IMR-90 (cell line): ENCODE measurements at regions not wholly inside any gene's neighbourhood (a gene's known extent, or its start where the extent isn't known, plus 50 kb on each side); places are given as distances from the start of the nearest gene placed in this dataset.

ENCODE experiments used
- ATAC-seq: fragments of 200-7000 bp; cut with Tn5 transposase; 2 replicates; pipeline ENCODE4 v1.9.1; 2020; ENCODE audit warnings: low read depth, mild to moderate bottlenecking, moderate library complexity
- BruUV-seq: library from RNA; stranded (reverse); fragments of 400-500 nt; replicated peaks from 2 replicates; lab custom pipeline; 2021; lab: Mats Ljungman, UMichigan
- CTCF ChIA-PET: fragments of 300-600 bp; formaldehyde crosslinking; extraction: SDS; loops from one replicate; lab custom pipeline; 2021; ENCODE audit warnings: antibody characterized with exemption; lab: Yijun Ruan, JAX
- POLR2A ChIA-PET: fragments of 300-600 bp; sonication (Branson Sonifier 250); formaldehyde crosslinking; loops from one replicate; lab custom pipeline; 2022; ENCODE audit warnings: antibody characterized with exemption; ENCODE audit not compliant: unreplicated experiment; lab: Charles Lee
- DNase-seq: peaks from one replicate; pipeline ENCODE4 v3.0.0; 2013
- H2AFZ ChIP-seq: replicated peaks from 2 replicates; pipeline ENCODE3; 2013; ENCODE audit warnings: low read length, mild to moderate bottlenecking; ENCODE audit not compliant: poor library complexity
- H2AK5ac ChIP-seq: 2 replicates; pipeline ENCODE4 v1.6.1; 2013; ENCODE audit warnings: low read depth, low read length, inconsistent platforms
- H2AK9ac ChIP-seq: replicated peaks from 2 replicates; pipeline ENCODE3; 2013; ENCODE audit warnings: mild to moderate bottlenecking, low read depth, low read length, moderate library complexity; ENCODE audit not compliant: poor library complexity
- H2BK120ac ChIP-seq: 2 replicates; pipeline ENCODE4 v1.6.1; 2013; ENCODE audit warnings: low read depth, low read length, inconsistent platforms
- H2BK15ac ChIP-seq: 3 replicates; pipeline ENCODE4 v1.6.1; 2013; ENCODE audit warnings: low read depth, low read length, inconsistent platforms
- H2BK20ac ChIP-seq: 2 replicates; pipeline ENCODE4 v1.6.1; 2013; ENCODE audit warnings: low read depth, mild to moderate bottlenecking, inconsistent platforms, low read length, moderate library complexity
- H2BK5ac ChIP-seq: 2 replicates; pipeline ENCODE4 v1.6.1; 2013; ENCODE audit warnings: mild to moderate bottlenecking, low read depth, low read length, inconsistent platforms; ENCODE audit not compliant: poor library complexity, severe bottlenecking
- H3K14ac ChIP-seq: replicated peaks from 2 replicates; pipeline ENCODE4 v1.6.1; 2013; ENCODE audit warnings: low read depth, low read length, inconsistent platforms
- H3K18ac ChIP-seq: 2 replicates; pipeline ENCODE4 v1.6.1; 2013; ENCODE audit warnings: low read depth, low read length, control low read depth
- H3K23ac ChIP-seq: 2 replicates; pipeline ENCODE4 v1.6.1; 2013; ENCODE audit warnings: low read depth, low read length, inconsistent platforms
- H3K27ac ChIP-seq: 2 replicates; pipeline ENCODE4 v1.5.1; 2013; ENCODE audit warnings: mild to moderate bottlenecking, control low read depth, low read length; ENCODE audit not compliant: insufficient read depth
- H3K27me3 ChIP-seq: 2 replicates; pipeline ENCODE4 v1.6.1; 2013; ENCODE audit warnings: low read length; ENCODE audit not compliant: control insufficient read depth, insufficient read depth
- H3K36me3 ChIP-seq: 2 replicates; pipeline ENCODE4 v1.6.1; 2013; ENCODE audit warnings: low read length, mixed read lengths; ENCODE audit not compliant: control insufficient read depth, insufficient read depth
- H3K4ac ChIP-seq: 2 replicates; pipeline ENCODE4 v1.6.1; 2013; ENCODE audit warnings: low read depth, low read length, inconsistent platforms
- H3K4me1 ChIP-seq: 2 replicates; pipeline ENCODE4 v1.6.1; 2013; ENCODE audit warnings: low read length, mixed read lengths; ENCODE audit not compliant: control insufficient read depth, insufficient read depth
- H3K4me2 ChIP-seq: 2 replicates; pipeline ENCODE4 v1.6.1; 2013; ENCODE audit warnings: low read depth, mild to moderate bottlenecking, control low read depth, low read length, moderate library complexity
- H3K4me3 ChIP-seq: 2 replicates; pipeline ENCODE4 v1.5.1; 2013; ENCODE audit warnings: low read depth, mild to moderate bottlenecking, control low read depth, low read length, moderate library complexity; ENCODE audit not compliant: insufficient read depth
- H3K56ac ChIP-seq: 2 replicates; pipeline ENCODE4 v1.6.1; 2013; ENCODE audit warnings: low read length, inconsistent platforms; ENCODE audit not compliant: insufficient read depth; ENCODE audit errors: extremely low read depth
- H3K79me1 ChIP-seq, 2 experiments: 2 replicates each; pipeline ENCODE4 v1.6.1; 2013; ENCODE audit warnings: low read length in 2 of 2, inconsistent platforms in 1 of 2, low read depth in 1 of 2
- H3K9ac ChIP-seq: 2 replicates; pipeline ENCODE4 v1.6.1; 2013; ENCODE audit warnings: low read depth, low read length, control low read depth
- H3K9me1 ChIP-seq: 2 replicates; pipeline ENCODE4 v1.6.1; 2013; ENCODE audit warnings: low read length, inconsistent platforms; ENCODE audit not compliant: insufficient read depth
- H3K9me3 ChIP-seq: 2 replicates; pipeline ENCODE4 v1.6.1; 2013; ENCODE audit warnings: low read length; ENCODE audit not compliant: control insufficient read depth, insufficient read depth
- H4K20me1 ChIP-seq: 2 replicates; pipeline ENCODE4 v1.6.1; 2013; ENCODE audit warnings: low read length, inconsistent platforms; ENCODE audit not compliant: insufficient read depth
- H4K5ac ChIP-seq: 2 replicates; pipeline ENCODE4 v1.6.1; 2013; ENCODE audit warnings: mild to moderate bottlenecking, low read depth, low read length, control low read depth
- H4K8ac ChIP-seq, 2 experiments: 2 replicates each; pipeline ENCODE4 v1.6.1; 2013; ENCODE audit warnings: low read depth in 2 of 2, low read length in 2 of 2, control low read depth in 1 of 2, inconsistent platforms in 1 of 2
- H4K91ac ChIP-seq: 2 replicates; pipeline ENCODE4 v1.6.1; 2013; ENCODE audit warnings: low read depth, low read length, inconsistent platforms; ENCODE audit not compliant: insufficient read depth
- BHLHE40 ChIP-seq: fragments of 150-350 bp; IDR thresholded peaks from 2 replicates; pipeline ENCODE4 v1.6.1; 2016; ENCODE audit warnings: mild to moderate bottlenecking, low read depth, low read length
- CEBPB ChIP-seq: IDR thresholded peaks from 2 replicates; pipeline ENCODE4 v1.6.1; 2012; ENCODE audit warnings: low read depth, low read length, improper control_type of control experiment
- CHD1 ChIP-seq: IDR thresholded peaks from 2 replicates; pipeline ENCODE4 v1.6.1; 2012; ENCODE audit warnings: low read depth, low read length, improper control_type of control experiment
- FOS ChIP-seq: fragments of 150-350 bp; IDR thresholded peaks from 2 replicates; pipeline ENCODE4 v1.6.1; 2016; ENCODE audit warnings: low read depth, low read length
- MAFK ChIP-seq: IDR thresholded peaks from 2 replicates; pipeline ENCODE4 v1.6.1; 2012; ENCODE audit warnings: low read depth, low read length, improper control_type of control experiment
- MXI1 ChIP-seq: IDR thresholded peaks from 2 replicates; pipeline ENCODE4 v1.6.1; 2012; ENCODE audit warnings: low read depth, mild to moderate bottlenecking, low read length, moderate library complexity, borderline replicate concordance
- POLR2A ChIP-seq: IDR thresholded peaks from 2 replicates; pipeline ENCODE4 v1.6.1; 2012; ENCODE audit warnings: mild to moderate bottlenecking, low read depth, low read length
- RAD21 ChIP-seq: IDR thresholded peaks from 2 replicates; pipeline ENCODE4 v1.6.1; 2012; ENCODE audit warnings: low read length, improper control_type of control experiment
- RCOR1 ChIP-seq: IDR thresholded peaks from 2 replicates; pipeline ENCODE4 v1.6.1; 2012; ENCODE audit warnings: mild to moderate bottlenecking, low read length, improper control_type of control experiment; ENCODE audit not compliant: insufficient replicate concordance
- RFX5 ChIP-seq: IDR thresholded peaks from 2 replicates; pipeline ENCODE4 v1.8.0; 2012; ENCODE audit warnings: low read depth, mild to moderate bottlenecking, low read length, moderate library complexity
- SMC3 ChIP-seq: fragments of 150-350 bp; IDR thresholded peaks from 2 replicates; pipeline ENCODE4 v1.6.1; 2016; ENCODE audit warnings: low read depth, mild to moderate bottlenecking, antibody characterized with exemption, low read length, moderate library complexity
- WGBS, 2 experiments: methylation state at CpG; one replicate each; pipeline versions ENCODE4 v1.1.5 to v1.1.7; 2013; ENCODE audit warnings: missing lambda C conversion rate in 2 of 2; ENCODE audit not compliant: insufficient read length in 1 of 2; ENCODE audit errors: extremely low coverage in 2 of 2; 5-methylcytosine and 5-hydroxymethylcytosine counted together
- dilution Hi-C: fragments of 300-500 bp; cut with HindIII; formaldehyde crosslinking; loops from one replicate; pipeline ENCODE4 v1.14.3; 2018; ENCODE audit warnings: low sequenced_read_pairs; ENCODE audit not compliant: unreplicated experiment
- in situ Hi-C: fragments of 300-500 bp; cut with MboI; formaldehyde crosslinking; loops from 3 replicates; pipeline ENCODE4 v1.14.3; 2019; ENCODE audit warnings: low sequenced_read_pairs, inconsistent platforms, mixed read lengths
- intact Hi-C: fragments of 100-400 bp; cut with micrococcal nuclease; formaldehyde crosslinking; loops from 2 replicates; pipeline ENCODE4 v1.10.0; 2022
- TF ChIP-seq, protein P1 (sequence below): fragments of 150-350 bp; IDR thresholded peaks from 2 replicates; pipeline ENCODE4 v1.6.1; 2017; ENCODE audit warnings: mild to moderate bottlenecking, antibody characterized with exemption, low read length, low read depth
- TF ChIP-seq, protein P2 (sequence below): fragments of 150-350 bp; IDR thresholded peaks from 2 replicates; pipeline ENCODE4 v1.6.1; 2016; ENCODE audit warnings: low read depth, mild to moderate bottlenecking, low read length, moderate library complexity, borderline replicate concordance

GRCh38 chr2:147538821-147539220 lies 306.0 kb upstream of the ACVR2A start:
- Histone ChIP-seq H3K79me1 (no peaks in the 10 kb centered on the region), H2BK20ac (no peak overlapping the region), H3K9me3 (no peaks in the 10 kb centered on the region; the same call in 1 of the 2 replicates), H3K9ac (no peak overlapping the region), H2BK120ac (no peak overlapping the region), H4K91ac (no peak overlapping the region), H4K20me1 (no peaks in the 10 kb centered on the region), H3K4me2 (no peak overlapping the region), H3K4me1 (no peaks in the 10 kb centered on the region; the same call in 1 of the 2 replicates), H2BK5ac (no peak overlapping the region), H3K36me3 (no peaks in the 10 kb centered on the region), H3K56ac (no peak overlapping the region), H3K18ac (no peak overlapping the region), H2BK15ac (no peak overlapping the region), H2AFZ (no peak overlapping the region), H2AK9ac (no peak overlapping the region), H3K9me1 (no peaks in the 10 kb centered on the region), H3K4ac (no peak overlapping the region), H3K14ac (no peak overlapping the region), H3K4me3 (no peak overlapping the region), H2AK5ac (no peak overlapping the region), H3K23ac (no peak overlapping the region), H3K27me3 (no peaks in the 10 kb centered on the region), H4K5ac (no peak overlapping the region), H4K8ac (no peak overlapping the region), H3K27ac (no peak overlapping the region)
- in situ Hi-C loops: no loop called here
- 57% methylated on average over 1 of the region's 3 CpGs; no CpG with 5 or more reads in 1 of the 2 experiments for WGBS, 2 experiments
- ChIA-PET CTCF (no interaction called here), POLR2A (no interaction called here)
- no TSS peak for BruUV-seq
- ATAC-seq: no peak
- no peak for DNase-seq
- intact Hi-C loops: no loop called here
- TF ChIP-seq RAD21 (no peak), SMC3 (no peak), FOS (no peak), CHD1 (no peak), BHLHE40 (no peak), MAFK (no peak), RCOR1 (no peak), CEBPB (no peak), POLR2A (no peak), MXI1 (no peak), RFX5 (no peak)
- TF ChIP-seq, protein P1, sequence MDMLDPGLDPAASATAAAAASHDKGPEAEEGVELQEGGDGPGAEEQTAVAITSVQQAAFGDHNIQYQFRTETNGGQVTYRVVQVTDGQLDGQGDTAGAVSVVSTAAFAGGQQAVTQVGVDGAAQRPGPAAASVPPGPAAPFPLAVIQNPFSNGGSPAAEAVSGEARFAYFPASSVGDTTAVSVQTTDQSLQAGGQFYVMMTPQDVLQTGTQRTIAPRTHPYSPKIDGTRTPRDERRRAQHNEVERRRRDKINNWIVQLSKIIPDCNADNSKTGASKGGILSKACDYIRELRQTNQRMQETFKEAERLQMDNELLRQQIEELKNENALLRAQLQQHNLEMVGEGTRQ: no peak
- TF ChIP-seq, protein P2, sequence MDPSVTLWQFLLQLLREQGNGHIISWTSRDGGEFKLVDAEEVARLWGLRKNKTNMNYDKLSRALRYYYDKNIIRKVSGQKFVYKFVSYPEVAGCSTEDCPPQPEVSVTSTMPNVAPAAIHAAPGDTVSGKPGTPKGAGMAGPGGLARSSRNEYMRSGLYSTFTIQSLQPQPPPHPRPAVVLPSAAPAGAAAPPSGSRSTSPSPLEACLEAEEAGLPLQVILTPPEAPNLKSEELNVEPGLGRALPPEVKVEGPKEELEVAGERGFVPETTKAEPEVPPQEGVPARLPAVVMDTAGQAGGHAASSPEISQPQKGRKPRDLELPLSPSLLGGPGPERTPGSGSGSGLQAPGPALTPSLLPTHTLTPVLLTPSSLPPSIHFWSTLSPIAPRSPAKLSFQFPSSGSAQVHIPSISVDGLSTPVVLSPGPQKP: no peak
- dilution Hi-C loops: no loop called here
